SIG-M5 treated with dmso at 0.1 percent for 504 hours (cell line): ENCODE measurements at regions not wholly inside any gene's neighbourhood (a gene's known extent, or its start where the extent isn't known, plus 50 kb on each side); places are given as distances from the start of the nearest gene placed in this dataset.
"Not testable (repeated sequence)": the region's sequence is repeated elsewhere in the genome, so short reads cannot be mapped to it uniquely, and the experiment has no call there.

Experiments
- DNase-seq: peaks from one replicate; lab custom pipeline; 2025; ENCODE audit not compliant: unreplicated experiment; lab: John Stamatoyannopoulos, UW

DNA sequence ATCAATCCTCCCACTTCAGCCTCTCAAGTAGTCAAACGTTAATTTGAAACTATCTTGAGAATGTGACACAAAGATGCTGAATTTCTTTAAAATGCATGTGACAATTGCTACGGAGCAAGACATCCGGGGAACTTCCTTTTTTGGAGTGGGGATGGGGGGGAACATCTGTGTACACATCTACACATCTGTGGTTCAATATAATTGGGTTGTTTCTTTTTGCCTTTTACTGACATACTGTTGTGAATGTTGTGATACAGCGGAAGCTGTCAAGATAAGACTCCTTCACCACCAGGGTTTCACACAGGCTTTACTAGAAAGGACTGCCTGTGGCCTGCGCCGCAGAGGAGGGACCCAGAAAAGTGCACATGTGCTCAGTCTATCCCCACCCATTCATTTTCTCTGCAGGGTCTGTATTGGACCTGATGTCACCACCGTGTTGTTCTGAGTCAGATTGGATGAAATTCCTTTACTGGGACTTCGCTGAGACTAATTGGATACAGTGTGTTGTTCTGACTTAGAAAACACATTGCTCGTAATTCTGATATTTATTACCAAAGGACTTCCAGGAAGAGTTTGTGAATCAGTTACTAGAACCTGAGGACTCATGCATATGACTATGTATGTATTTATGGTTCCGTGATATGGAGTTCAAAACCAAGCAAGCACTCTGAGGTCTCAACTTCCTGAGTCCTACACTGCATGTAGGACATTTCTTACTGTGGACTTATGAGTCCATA is 98.7 kb upstream of the SGK1 start:
- peak; percentile 6 for DNase-seq

DNA sequence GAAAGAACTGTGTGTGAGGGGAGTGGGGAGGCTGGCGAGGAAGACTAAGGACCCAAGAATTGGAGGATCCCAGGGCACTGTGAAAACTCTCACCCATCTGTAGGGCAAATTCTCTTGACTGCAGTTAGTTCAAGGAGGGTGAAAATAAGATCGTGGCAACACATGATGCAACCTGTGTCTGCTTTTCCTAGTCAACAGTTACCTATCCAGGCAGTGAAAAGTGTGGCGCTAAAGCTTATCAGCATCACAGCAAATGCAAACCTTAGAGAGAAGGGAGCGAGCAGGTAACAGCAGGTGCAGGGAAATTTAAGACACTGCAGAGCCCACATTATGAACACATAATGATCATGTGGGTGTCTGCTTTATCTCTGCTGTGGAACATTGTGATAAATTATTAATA is 97.7 kb upstream of the SGK1 start:
- no peak for DNase-seq

DNA sequence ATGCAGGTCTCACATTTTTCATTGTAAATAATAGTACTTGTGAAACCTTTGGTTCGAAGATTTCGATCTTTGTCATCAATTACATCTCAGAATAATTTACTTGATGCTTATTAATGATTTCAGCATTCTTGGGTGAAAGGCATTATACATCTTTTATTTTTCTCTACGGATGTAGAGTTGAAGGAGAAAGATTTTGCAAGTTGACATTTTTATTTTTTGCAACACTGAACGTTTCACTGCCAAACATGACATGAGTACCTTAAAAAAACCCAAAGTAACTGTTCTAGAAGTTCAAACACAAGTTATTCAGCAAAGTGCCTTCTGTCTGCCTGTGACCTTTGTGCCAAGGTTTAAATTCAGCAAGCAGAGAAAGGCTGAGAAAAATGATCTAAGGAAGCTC is 97.3 kb upstream of the SGK1 start:
- DNase-seq, result no peak

DNA sequence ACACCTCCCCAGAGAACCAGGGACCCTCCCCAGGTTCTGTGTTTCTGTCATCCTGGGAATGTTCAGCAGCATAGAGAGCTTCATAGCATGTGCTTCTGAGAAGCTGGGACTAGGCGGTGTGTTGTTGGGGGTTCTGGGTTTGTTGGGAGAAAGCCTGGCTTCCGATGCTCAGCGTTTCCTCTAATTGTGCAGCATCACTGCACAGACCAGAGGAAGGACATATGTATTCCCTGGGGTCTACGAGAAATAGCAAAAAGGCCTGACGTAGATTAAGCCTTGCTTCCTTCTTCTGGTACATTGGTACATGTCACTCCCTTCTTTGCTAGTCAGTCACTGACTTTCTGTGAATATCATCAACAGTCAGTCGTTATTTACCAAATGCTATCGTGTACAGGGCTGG is 96.9 kb upstream of the SGK1 start:
- no peak for DNase-seq

DNA sequence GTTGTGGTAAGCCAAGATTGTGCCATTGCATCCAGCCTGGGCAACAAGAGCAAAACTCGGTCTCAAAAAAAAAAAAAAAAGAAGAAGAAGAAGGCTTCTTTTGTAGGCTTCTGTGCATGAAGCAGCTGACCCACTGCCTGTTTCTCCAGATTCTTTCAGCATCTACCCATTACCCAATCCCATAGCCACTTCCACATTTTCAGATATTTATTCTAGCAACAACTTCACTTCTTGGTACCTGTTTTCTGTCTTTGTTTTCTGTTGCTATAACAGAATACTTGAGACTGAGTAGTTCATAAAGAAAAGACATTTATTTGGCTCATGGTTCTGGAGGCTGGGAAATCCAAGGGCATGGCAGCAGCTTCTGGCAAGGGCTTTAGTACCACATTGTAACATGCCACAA is 95.3 kb upstream of the SGK1 start:
- peak; percentile 88 for DNase-seq

DNA sequence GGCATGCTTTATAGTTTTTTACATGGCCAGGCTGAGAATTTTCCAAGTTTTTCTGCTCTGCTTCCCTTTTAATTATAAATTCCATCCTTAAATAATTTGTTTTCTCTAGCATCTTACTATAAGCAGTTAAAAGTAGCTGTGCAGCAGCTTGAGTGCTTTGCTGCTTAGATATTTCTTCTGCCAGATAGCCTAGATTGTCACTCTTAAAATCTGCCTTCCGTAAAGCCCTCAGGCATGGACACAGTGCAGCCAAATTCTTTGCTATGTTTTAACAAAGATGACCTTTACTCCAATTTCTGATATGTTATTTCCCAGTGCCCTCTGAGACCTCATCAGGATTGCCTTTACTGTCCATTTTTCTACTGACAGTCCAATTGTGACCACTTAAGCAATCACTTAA is 92.6 kb upstream of the SGK1 start:
- no peak for DNase-seq

DNA sequence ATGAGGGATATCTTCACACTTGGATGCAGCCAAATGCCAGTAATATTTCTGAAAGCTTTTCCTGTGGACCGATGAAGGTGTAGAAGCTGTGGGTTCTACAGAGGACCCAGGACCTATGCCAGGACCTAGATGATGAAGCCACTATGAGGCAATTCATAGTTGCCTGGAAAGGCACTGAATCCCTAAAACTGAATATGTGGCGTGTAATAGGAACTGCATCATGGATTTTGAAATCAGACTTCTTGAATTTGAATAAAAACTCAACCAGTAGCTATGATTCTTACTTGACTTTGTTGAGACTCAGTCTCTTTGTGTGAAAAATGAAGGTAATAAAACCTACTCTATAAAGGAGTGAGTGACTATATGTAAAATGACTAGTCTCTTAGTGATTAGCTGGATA is 89.9 kb upstream of the SGK1 start:
- no peak for DNase-seq

DNA sequence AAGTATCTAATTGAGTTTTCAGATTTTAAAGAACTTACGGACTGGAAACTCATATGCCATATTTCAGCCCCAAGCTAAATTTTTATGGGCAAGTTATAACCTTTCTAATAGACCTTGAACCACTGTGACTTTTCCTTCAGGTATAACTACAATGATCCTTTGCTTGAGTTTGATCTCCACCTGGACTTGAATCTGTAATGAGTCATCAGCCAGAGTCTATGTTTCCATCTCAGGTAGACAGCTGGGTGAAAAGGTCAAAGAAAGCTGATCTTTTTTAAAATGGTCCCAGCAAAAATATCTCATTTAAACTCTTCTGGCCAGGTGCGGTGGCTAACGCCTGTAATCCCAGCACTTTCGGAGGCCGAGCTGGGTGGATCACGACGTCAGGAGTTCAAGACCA is 88.4 kb upstream of the SGK1 start:
- DNase-seq, result no peak

DNA sequence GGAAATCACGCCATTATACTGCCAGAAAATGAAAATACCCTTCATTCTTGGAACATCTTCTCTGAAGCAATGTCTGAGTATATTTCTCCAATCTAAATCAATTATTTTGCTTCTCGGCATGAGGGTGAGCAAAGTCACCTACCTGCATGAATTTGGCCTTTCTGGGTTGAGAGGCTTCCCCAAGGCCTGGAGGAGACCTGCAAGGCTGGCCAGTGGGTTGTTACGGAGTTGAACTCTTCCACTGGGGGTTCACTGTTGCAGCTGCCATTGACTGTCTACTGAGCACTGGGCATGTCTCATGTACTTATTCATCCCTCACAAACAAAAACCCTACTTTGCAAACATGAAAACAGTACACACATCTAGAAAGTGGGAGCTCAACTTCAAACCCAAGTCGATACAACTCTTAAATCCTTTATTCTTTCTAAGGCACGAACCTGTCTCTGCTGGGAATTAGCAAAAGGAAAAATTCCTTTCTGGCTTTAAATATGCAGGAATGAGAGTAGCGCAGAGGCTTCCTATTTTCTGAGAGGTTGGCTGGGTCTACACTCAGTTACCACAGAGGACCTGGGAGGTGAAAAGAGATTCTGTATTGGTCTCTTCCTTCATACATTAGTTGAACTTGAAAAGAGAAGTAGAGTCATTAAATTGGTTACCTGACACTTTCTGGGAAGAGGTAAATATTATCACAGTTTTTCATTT is 87.6 kb upstream of the SGK1 start:
- no peak for DNase-seq

DNA sequence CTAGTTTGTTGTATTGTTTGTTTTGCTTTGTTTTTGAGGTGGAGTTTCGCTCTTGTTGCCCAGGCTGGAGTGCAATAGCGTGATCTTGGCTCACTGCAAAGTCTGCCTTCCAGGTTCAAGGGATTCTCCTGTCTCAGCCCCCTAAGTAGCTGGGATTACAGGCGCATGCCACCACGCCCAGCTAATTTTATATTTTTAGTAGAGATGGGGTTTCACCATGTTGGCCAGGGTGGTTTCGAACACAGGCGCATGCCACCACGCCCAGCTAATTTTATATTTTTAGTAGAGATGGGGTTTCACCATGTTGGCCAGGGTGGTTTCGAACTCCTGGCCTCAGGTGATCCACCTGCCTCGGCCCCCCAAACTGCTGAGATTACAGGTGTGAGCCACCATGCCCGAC is 85.4 kb upstream of the SGK1 start:
- DNase-seq, result not testable (repeated sequence)

DNA sequence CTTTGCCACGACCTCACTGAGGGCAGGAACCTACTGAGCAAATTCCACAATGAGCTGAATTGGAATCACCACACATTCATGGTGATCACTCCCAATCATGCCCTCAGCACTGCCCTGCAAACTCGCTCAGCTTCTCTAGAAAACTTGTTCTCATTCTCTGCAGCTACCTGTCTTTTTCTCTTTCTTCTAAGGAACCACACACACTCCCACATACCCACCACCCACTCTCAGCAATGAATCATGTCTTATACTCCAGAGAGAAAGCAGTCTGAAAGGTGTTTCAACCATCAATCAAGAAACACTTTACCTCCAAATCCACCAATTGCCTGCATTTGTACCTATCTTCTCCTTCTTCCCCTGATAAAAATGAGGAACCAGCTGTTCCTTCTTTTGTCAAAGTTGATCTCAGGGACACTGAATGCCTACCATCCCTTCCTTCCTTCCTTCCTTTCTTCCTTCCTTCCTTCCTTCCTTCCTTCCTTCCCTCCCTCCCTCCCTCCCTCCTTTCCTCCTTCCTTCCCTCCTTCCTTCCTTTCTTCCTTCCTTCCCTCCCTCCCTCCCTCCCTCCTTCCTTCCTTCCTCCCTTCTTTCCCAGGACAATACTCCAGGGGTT is 84.6 kb upstream of the SGK1 start:
- DNase-seq, result no peak

DNA sequence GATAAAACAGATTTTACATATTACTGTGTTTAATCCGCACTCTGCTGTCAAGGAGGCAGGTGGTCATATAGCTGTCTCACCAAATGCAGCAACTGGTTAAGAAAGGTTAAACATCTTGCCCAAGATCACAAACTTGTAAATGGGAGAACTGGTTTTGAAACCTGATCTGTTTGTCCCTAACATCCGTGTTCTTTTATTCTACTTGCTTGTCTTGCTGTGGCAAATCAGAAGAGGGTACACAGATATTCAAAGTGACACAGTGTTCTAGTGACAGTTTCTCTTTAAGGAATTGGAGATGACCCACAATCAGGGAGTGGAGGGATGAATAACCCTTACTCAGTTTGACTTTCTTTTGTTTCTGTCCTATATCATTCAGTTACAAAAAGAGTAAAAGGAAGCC is 83.0 kb upstream of the SGK1 start:
- DNase-seq, result peak; percentile 22

DNA sequence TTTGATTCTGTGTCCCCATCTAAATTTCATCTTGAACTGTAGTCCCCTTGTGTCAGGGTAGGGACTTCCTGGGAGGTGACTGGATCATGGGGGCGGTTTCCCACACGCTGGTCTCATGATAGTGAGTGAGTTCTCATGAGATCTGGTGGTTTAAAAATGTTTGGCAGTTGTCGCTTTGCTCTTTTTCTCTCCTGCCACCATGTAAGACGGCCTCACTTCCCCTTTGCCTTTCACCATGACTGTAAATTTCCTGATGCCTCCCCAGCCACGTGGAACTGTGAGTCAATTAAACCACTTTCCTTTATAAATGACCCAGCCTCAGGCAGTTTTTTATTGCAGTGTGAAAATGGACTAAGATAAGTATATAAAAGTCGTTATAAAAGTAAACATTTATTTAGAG is 80.5 kb upstream of the SGK1 start:
- peak; percentile 38 for DNase-seq

DNA sequence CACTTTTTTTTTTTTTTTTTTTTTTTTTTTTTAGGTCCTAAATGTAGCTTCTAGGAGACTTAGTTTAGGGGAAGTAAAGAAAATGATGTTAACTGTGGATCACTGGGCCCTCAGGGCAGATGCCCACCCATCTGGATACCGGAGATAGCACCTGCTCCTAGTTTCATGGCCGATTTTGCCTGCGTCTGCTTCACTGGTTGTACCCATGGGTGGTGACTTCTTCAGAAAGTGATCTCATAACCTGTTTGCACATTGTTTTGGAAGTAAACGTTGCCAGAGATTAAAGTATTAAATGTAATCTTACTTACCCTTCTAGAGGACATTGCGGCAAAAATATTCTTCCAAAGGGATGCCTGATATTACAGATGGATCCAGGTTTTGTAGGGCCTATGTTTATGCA is 79.8 kb upstream of the SGK1 start:
- no peak for DNase-seq

DNA sequence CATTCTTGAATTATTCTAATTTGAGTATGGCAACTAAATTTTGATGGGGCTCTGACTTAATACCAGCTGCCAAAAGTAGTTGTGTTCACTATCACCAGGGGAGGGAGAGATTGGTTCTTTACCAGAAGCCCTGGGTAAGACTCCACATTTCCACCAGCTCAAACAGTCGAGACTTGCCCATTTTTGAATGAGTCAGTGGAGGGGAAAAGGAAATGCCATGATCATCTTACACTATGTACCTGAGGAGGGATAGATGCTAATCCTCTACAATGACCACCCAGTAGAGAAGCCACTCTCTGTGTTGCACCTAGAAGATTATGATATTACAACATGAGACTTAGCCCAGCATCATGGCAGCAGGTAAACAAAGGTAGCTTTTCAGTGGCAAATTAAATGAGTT is 77.0 kb upstream of the SGK1 start:
- no peak for DNase-seq

DNA sequence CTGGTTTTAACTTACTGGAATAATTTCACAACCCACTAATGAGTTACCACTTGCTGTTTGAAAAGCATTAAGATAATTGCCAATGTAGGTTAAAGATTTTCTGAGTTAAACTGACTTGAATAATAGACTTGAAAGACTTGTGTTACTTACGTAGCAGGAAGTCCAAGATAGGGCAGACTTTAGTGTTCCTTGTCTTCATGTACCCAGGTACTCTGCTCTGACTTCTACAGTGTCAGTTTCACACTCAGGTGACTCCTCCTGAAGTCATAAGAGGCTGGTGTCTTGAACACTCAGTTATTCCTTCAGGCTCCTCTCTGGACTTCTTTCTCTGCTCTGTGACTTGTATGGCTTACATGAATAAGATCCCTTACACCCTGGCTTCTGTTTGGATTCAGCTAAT is 76.3 kb upstream of the SGK1 start:
- DNase-seq, result no peak

DNA sequence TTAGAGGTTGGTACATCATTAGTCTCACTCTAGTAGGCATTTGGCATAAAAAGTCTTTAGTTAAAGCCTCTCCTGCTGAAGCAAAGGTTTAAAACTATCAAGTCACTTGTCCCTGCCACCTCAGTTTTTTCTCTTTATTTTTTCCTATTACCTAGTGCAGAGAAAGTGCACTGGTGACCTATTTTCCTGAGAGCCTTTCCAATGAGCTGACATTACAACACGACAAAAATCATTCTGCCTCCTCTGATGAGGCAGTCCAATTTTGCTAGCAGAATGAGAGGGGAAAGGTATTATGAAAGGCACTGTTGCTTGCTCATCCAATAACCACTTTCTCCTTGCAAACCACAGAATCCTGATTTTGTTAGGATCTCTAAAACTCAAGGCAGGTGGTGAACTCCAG is 73.3 kb upstream of the SGK1 start:
- no peak for DNase-seq

DNA sequence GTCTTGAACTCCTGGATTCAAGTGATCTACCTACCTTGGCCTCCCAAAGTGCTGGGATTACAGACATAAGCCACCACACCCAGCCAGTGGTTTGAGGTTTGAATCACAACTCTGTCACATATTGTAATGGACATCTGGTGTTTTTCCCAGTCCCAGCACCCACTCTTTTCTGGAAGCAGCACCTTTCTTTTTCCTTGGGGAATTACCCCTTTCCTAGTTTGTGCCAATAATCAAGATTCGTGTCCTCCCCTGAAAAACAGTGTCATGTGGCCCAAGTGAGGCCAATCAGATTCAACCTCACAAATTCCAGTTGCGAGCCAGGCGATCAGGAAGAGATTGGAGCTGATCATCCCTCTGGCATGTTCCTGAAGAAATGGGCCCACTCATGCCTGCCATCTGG is 71.7 kb upstream of the SGK1 start:
- DNase-seq, result no peak

DNA sequence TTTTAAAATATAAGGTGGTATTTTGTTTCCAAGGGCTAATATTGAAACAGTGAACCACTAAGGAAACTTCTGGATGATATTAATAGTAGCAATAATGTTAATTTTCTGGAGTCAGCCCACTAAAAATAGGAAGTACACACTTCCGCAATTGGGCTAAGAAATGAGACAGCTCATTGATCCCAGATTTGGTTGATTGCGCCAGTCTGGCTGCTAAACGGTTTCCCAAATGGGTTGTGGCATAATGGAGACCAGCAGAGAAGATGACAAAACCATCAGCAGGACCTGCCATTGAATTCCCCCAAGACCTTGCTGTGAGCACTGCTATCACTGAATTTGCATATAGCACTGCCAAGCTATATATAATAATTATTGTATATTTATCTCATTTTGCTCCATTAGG is 71.2 kb upstream of the SGK1 start:
- DNase-seq, result peak; percentile 86

DNA sequence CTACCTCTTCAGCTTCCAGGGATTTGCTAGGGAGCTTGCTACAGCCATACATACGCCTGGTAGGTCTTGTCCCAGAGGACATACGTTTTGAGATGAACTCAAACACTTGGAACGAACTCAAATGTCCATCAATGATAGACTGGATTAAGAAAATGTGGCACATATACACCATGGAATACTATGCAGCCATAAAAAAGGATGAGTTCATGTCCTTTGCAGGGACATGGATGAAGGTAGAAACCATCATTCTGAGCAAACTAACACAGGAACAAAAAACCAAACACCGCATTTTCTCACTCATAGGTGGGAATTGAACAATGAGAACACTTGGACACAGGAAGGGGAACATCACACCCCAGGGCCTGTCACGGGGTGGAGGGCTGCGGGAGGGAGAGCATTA is 68.6 kb upstream of the SGK1 start:
- DNase-seq, result not testable (repeated sequence)

DNA sequence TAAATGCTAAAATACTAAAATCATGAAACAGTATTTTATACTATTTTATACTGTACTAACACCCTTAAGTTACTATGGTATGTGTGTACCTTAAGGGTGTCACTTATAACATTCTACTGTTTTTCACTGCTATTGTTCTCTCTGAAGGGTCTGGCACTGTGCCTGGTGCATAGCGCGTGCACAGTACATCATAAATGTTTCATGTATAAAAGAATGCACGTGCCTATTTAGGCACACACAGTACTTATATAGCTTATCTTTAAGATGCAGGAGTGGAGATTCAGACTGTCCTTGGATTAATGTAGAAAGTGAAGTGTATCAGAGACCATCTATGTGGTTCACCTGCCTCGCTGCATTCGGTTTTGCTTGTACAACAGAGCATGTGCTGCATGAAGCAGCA is 64.0 kb upstream of the SGK1 start:
- DNase-seq, result no peak

DNA sequence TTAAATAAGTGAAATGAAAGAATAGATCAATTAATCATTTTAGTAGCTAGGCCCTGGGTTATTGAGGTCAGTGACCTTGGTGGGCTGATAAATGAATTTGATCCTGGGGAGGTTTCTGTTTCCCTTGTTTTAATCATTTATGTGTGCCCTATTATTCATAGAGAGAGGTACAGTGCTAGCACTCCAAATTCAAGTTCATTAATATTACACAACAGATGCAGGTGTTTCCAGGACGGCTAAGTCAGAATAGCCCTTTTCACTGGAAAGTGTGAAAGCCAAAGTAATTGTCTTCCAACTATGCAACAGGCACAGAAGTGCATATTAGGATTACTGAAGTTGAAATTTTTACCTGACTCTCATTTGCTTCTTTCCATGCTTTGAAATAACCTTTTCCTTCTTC is 61.7 kb upstream of the SGK1 start:
- DNase-seq, result no peak

DNA sequence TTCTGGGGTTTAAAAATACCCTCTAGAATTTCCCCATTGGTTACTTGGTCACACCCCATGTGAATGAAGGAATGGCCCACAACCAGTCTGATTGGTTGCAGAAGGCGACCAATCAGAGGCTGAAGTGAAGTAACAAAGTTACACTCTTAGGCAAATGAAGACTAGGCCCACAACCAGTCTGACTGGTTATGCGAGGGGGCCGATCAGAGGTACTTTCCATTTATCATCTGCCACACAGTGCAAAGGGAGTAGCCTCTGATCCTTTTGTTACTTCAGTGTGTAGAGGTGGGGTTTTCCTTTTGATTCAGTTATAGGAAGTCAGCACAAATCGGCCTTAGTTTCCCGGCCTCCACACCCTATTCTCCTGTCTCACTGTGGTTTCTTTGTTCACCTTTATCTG is 61.2 kb upstream of the SGK1 start:
- peak; percentile 32 for DNase-seq
